ENCODE measurements at regions not wholly inside any gene's neighbourhood (a gene's known extent, or its start where the extent isn't known, plus 50 kb on each side); places are given as distances from the start of the nearest gene placed in this dataset.

DNA sequence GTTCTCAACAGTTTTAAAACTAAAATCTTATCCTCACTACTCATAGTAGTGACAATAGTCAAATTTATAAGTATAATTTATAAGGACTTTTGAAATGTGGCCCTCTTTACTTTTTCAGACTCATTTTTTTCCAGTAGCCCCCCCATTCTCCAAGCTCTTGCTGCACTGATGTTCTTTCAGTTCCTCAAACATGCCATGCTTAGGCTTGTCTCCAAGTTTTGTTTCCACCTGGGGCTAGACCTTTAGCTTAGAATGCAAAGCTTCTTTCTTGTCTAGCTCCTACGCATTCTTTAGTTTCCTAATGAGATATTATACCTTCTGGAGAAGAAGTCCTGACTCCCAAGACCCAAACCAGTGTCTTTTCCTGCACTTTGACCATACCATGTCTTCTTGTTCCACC lies 222.6 kb downstream of the NOL4 start:
- TF ChIP-seq, protein P1, sequence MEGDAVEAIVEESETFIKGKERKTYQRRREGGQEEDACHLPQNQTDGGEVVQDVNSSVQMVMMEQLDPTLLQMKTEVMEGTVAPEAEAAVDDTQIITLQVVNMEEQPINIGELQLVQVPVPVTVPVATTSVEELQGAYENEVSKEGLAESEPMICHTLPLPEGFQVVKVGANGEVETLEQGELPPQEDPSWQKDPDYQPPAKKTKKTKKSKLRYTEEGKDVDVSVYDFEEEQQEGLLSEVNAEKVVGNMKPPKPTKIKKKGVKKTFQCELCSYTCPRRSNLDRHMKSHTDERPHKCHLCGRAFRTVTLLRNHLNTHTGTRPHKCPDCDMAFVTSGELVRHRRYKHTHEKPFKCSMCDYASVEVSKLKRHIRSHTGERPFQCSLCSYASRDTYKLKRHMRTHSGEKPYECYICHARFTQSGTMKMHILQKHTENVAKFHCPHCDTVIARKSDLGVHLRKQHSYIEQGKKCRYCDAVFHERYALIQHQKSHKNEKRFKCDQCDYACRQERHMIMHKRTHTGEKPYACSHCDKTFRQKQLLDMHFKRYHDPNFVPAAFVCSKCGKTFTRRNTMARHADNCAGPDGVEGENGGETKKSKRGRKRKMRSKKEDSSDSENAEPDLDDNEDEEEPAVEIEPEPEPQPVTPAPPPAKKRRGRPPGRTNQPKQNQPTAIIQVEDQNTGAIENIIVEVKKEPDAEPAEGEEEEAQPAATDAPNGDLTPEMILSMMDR (IDR thresholded peaks at IDR 0.05), result no peak
- no peak for TF ChIP-seq EP300 (IDR thresholded peaks at IDR 0.05)
- TF ChIP-seq POLR2A (IDR thresholded peaks at IDR 0.05), result no peak
- Histone ChIP-seq H3K4me3 (no peak overlapping the region), H3K36me3 (no peaks in the 10 kb centered on the region), H3K9me3 (peaks cover 0 to under 1% of the 10 kb centered on the region in 2 donors), H3K27me3 (no peaks in the 10 kb centered on the region), H3K27ac (no peak overlapping the region), H3K4me1 (ENCODE audit: insufficient read depth) (no peaks in the 10 kb centered on the region)
- 68 to 89% (median 78%) methylated on average over 1 of the region's 1 CpG for WGBS, 3 donors
- DNase-seq, result no peak
- intact Hi-C loops (cut with DNase I), result no loop called here

DNA sequence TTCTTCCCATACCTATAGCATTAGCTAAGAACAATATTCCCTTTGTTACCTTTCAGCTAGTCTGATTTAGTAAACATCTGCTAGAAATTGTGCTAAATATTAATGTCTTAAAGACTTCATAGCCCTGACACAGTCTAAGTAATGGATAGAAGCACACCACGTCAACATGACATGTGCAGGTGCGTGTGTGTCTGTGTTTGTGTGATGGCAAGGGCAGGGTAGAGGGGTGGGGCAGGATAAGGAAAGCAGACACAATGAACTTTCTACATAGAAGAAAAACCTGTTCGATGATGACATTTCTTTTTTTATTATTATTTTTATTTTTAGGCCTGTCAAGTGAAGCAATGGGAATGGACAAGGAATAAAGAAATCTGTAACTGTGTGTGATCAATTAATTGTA lies 223.3 kb downstream of the NOL4 start:
- H3K4me1 ChIP-seq (ENCODE audit: insufficient read depth), result no peaks in the 10 kb centered on the region
- 89 to 92% (median 92%) methylated on average over 3 of the region's 3 CpGs for WGBS, 3 donors
- H3K4me3 ChIP-seq, result no peak overlapping the region
- no peak overlapping the region for H3K27ac ChIP-seq
- no peaks in the 10 kb centered on the region for H3K27me3 ChIP-seq
- no peaks in the 10 kb centered on the region for H3K36me3 ChIP-seq
- H3K9me3 ChIP-seq, result peaks cover 0 to 4% of the 10 kb centered on the region in 2 donors
- no peak for TF ChIP-seq POLR2A (IDR thresholded peaks at IDR 0.05)
- TF ChIP-seq, protein P1 (IDR thresholded peaks at IDR 0.05), result no peak
- DNase-seq, result no peak
- intact Hi-C loops (cut with DNase I), result no loop called here

DNA sequence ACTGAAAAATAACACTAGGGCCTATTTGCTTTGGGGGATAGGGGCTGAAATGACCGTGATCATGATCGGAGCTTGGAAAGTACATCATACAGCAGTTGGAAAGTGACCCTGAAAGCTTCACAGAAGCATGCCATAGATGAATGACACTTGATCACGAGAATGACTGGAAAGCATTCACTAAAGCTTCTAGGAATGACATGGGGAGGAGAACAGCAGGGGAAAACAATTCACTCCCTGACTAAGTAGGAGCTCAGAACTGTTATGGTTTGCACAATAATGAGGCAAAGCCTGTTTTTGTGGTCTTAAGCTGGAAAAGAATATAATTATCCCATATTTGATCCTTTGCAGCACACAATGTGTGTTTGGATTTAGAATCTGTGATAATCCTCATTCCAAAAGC lies 237.5 kb downstream of the NOL4 start:
- H3K27ac ChIP-seq, result no peak overlapping the region
- DNase-seq, result no peak
- H3K4me1 ChIP-seq (ENCODE audit: insufficient read depth), result no peaks in the 10 kb centered on the region
- no peaks in the 10 kb centered on the region for H3K9me3 ChIP-seq
- H3K4me3 ChIP-seq, result no peak overlapping the region
- WGBS, 3 donors, result 68 to 80% (median 75%) methylated on average over 3 of the region's 3 CpGs
- H3K27me3 ChIP-seq, result no peaks in the 10 kb centered on the region
- TF ChIP-seq POLR2A (IDR thresholded peaks at IDR 0.05) (no peak), EP300 (IDR thresholded peaks at IDR 0.05) (no peak)
- TF ChIP-seq, protein P1 (IDR thresholded peaks at IDR 0.05), result no peak
- H3K36me3 ChIP-seq, result no peaks in the 10 kb centered on the region
- intact Hi-C loops (cut with DNase I), result no loop called here

DNA sequence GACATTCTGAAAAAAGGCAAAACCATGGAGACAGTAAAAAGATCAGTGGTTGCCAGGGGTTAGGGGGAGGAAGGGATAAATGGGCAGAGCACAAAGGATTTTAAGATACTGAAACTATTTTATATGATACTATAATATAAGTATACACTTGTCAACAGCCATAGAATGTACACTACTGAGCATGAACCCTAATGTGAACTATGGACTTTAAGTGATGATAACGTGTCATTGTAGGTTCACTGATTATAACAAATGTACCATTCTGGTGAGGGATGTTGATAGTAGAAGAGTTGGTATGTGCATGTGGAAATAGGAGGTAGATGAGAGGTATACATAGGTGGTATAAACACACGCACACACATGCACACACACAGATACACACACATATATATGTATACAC lies 241.6 kb downstream of the NOL4 start:
- no peak overlapping the region for H3K4me3 ChIP-seq
- DNase-seq, result no peak
- 89 to 90% (median 89%) methylated on average over 2 of the region's 2 CpGs for WGBS, 3 donors
- H3K4me1 ChIP-seq (ENCODE audit: insufficient read depth), result no peaks in the 10 kb centered on the region
- intact Hi-C loops (cut with DNase I), result no loop called here
- no peak overlapping the region for H3K27ac ChIP-seq
- no peaks in the 10 kb centered on the region for H3K36me3 ChIP-seq
- TF ChIP-seq, protein P1 (IDR thresholded peaks at IDR 0.05), result no peak
- TF ChIP-seq POLR2A (IDR thresholded peaks at IDR 0.05) (no peak), EP300 (IDR thresholded peaks at IDR 0.05) (no peak)
- H3K9me3 ChIP-seq, result no peaks in the 10 kb centered on the region
- no peaks in the 10 kb centered on the region for H3K27me3 ChIP-seq

DNA sequence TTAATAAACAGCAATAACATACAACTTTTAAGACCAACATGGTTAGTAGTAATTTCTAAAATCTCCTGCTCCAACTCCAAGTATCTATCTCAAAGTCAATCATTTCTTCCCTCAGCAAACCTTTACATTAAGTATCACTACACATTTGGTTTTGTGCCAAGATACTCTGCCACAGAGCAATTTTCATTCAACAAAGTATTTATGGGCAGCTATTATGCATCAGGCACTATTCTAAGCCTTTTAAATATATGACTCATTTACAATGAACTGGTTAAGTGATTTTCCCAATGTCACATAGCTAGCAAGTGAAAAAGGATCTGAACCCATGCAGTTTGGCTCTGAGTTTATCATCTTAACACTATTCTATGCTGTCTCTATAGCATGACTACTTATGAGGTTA lies 264.3 kb downstream of the NOL4 start:
- intact Hi-C loops (cut with DNase I), result no loop called here
- TF ChIP-seq EP300 (IDR thresholded peaks at IDR 0.05), result no peak
- no peak for TF ChIP-seq POLR2A (IDR thresholded peaks at IDR 0.05)
- TF ChIP-seq, protein P1 (IDR thresholded peaks at IDR 0.05), result no peak
- H3K9me3 ChIP-seq, result no peaks in the 10 kb centered on the region
- H3K27ac ChIP-seq, result no peak overlapping the region
- DNase-seq, result no peak
- no peaks in the 10 kb centered on the region for H3K4me1 ChIP-seq (ENCODE audit: insufficient read depth)
- no peak overlapping the region for H3K4me3 ChIP-seq
- no peaks in the 10 kb centered on the region for H3K27me3 ChIP-seq
- H3K36me3 ChIP-seq, result no peaks in the 10 kb centered on the region

All from ovary (tissue), 7 donors.